GM23248 (cell line): ENCODE measurements at regions not wholly inside any gene's neighbourhood (a gene's known extent, or its start where the extent isn't known, plus 50 kb on each side); places are given as distances from the start of the nearest gene placed in this dataset.
"Not testable (repeated sequence)": the region's sequence is repeated elsewhere in the genome, so short reads cannot be mapped to it uniquely, and the experiment has no call there.

Experiments
- DNase-seq: peaks from one replicate; pipeline ENCODE4 v3.0.0-alpha.2; 2015
- H2AFZ ChIP-seq: fragments of 200-600 bp; sonication (generic); 2 replicates; pipeline ENCODE4 v1.6.1; 2016; ENCODE audit warnings: antibody characterized with exemption
- H3F3A ChIP-seq: fragments of 200-600 bp; sonication (generic); 2 replicates; pipeline ENCODE4 v1.6.1; 2016; ENCODE audit warnings: mild to moderate bottlenecking, antibody characterized with exemption, mixed run types; ENCODE audit not compliant: insufficient read depth
- H3K27ac ChIP-seq: fragments of 200-600 bp; sonication (generic); 2 replicates; pipeline ENCODE4 v1.5.1; 2016; ENCODE audit warnings: mild to moderate bottlenecking
- H3K27me3 ChIP-seq: fragments of 200-600 bp; sonication (generic); replicated peaks from 2 replicates; pipeline ENCODE4 v1.6.1; 2016; ENCODE audit warnings: mild to moderate bottlenecking; ENCODE audit not compliant: insufficient read depth
- H3K36me3 ChIP-seq: fragments of 200-600 bp; sonication (generic); 2 replicates; pipeline ENCODE4 v1.6.1; 2016; ENCODE audit warnings: low read depth, mild to moderate bottlenecking
- H3K4me1 ChIP-seq: fragments of 200-600 bp; sonication (generic); 2 replicates; pipeline ENCODE4 v1.6.1; 2016; ENCODE audit warnings: mild to moderate bottlenecking; ENCODE audit not compliant: insufficient read depth
- H3K4me2 ChIP-seq: fragments of 200-600 bp; sonication (generic); one replicate; pipeline ENCODE4 v1.6.1; 2016; ENCODE audit warnings: mild to moderate bottlenecking; ENCODE audit not compliant: unreplicated experiment
- H3K4me3 ChIP-seq: fragments of 200-600 bp; sonication (generic); 2 replicates; pipeline ENCODE4 v1.5.1; 2016; ENCODE audit warnings: mild to moderate bottlenecking
- H3K79me2 ChIP-seq: fragments of 200-600 bp; sonication (generic); 2 replicates; pipeline ENCODE4 v1.6.1; 2016; ENCODE audit warnings: mild to moderate bottlenecking; ENCODE audit not compliant: insufficient read depth
- H3K9ac ChIP-seq: fragments of 200-600 bp; sonication (generic); 2 replicates; pipeline ENCODE4 v1.6.1; 2016; ENCODE audit warnings: mild to moderate bottlenecking
- H3K9me2 ChIP-seq: fragments of 200-600 bp; sonication (generic); 2 replicates; pipeline ENCODE4 v1.6.1; 2016; ENCODE audit warnings: mixed run types, mild to moderate bottlenecking, moderate library complexity; ENCODE audit not compliant: insufficient read depth
- H3K9me3 ChIP-seq: fragments of 200-600 bp; sonication (generic); one replicate; pipeline ENCODE4 v1.6.1; 2017; ENCODE audit warnings: low read depth
- H4K20me1 ChIP-seq: fragments of 200-600 bp; sonication (generic); 2 replicates; pipeline ENCODE4 v1.6.0; 2016; ENCODE audit not compliant: insufficient read depth
- EZH2 ChIP-seq: fragments of 200-600 bp; sonication (generic); IDR thresholded peaks from 2 replicates; pipeline ENCODE4 v1.6.1; 2018; ENCODE audit warnings: antibody characterized with exemption, mild to moderate bottlenecking; ENCODE audit not compliant: insufficient read depth, poor library complexity, severe bottlenecking
- EZH2phosphoT487 ChIP-seq: fragments of 200-600 bp; sonication (generic); IDR thresholded peaks from 2 replicates; pipeline ENCODE4 v1.6.1; 2018; ENCODE audit warnings: antibody characterized with exemption, moderate library complexity, mild to moderate bottlenecking, low read depth; ENCODE audit not compliant: insufficient read depth
- WGBS, 2 experiments: methylation state at CpG; one replicate each; pipeline ENCODE4 v1.1.6; 2015 to 2017; ENCODE audit warnings: low lambda C conversion rate in 2 of 2, low coverage in 1 of 2; ENCODE audit errors: missing lambda C conversion rate in 2 of 2; 5-methylcytosine and 5-hydroxymethylcytosine counted together
- in situ Hi-C: fragments of 300-500 bp; cut with MboI; formaldehyde crosslinking; loops from 2 replicates; pipeline ENCODE4 v1.15.0; 2020

- Histone ChIP-seq H3K4me1 (no peaks in the 10 kb centered on the region), H3K9me2 (no peaks in the 10 kb centered on the region), H2AFZ (no peak overlapping the region), H3K27ac (no peak overlapping the region), H3K27me3 (no peaks in the 10 kb centered on the region), H4K20me1 (no peaks in the 10 kb centered on the region), H3F3A (no peaks in the 10 kb centered on the region), H3K79me2 (no peaks in the 10 kb centered on the region), H3K36me3 (no peaks in the 10 kb centered on the region), H3K4me3 (no peak overlapping the region), H3K4me2 (no peak overlapping the region), H3K9me3 (no peaks in the 10 kb centered on the region), H3K9ac (no peak overlapping the region)
- TF ChIP-seq EZH2phosphoT487 (no peak), EZH2 (no peak)
- 89 to 92% methylated on average over 5 of the region's 5 CpGs for whole genome bisulfite sequencing, 2 experiments
- in situ Hi-C loops = no loop called here
- DNase-seq = peak; percentile 13
These were observed 258.7 kb downstream of the THBS2 start for GRCh38 chr6:168994956-168995355.

DNA sequence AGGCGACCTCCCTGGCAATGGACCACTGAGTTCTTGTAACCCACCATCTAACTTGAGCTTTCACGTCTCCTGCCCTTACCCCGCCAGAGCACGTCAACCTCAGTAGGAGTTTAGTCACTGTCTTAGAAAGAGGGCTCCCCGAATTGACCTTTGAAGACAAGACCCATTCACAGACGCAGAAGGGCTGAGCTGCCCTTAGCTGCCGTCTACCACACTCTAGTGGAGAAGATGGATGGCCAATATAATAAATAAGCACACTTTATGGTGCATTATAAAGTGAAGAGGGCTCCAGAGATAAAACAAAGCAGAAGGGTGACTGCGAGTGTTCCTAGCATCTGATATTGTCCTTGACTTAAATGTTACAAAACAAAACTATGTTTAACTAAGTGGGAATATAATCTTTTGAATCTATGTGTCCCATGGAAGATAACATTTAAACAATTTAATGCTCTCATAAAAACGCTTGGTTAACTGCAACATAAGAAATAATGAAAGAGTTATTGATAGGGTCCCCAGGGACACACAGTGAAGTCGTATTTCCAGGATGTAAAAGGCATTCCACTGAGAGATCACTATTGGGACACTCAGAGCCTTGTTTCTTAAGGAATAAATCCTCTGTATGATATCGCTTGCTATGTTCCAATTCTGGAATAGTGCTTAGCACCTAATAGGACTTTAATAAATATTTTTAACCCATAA, 261.1 kb downstream of the THBS2 start:
- 94 to 95% methylated on average over 11 of the region's 11 CpGs for WGBS, 2 experiments

DNA sequence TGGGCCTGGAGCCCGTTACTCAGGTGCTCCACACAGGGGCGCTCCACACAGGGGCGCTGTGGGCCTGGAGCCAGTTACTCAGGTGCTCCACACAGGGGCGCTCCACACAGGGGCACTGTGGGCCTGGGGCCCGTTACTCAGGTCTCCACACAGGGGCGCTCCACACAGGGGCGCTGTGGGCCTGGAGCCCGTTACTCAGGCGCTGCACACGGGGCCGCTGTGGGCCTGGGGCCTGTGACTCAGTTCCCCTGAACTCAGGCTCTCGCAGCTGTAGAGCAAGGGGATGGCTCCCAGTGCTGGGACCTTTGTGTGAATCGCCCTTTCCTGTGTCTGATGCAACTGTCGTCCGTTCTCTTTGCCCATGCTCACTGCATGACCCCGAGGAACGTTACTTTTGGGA, 262.0 kb downstream of the THBS2 start:
- H3K4me1 ChIP-seq, H3K27ac ChIP-seq, H3K9me3 ChIP-seq, in situ Hi-C loops, H3F3A ChIP-seq, DNase-seq, H2AFZ ChIP-seq, H3K79me2 ChIP-seq, H3K9me2 ChIP-seq, H3K27me3 ChIP-seq, H3K9ac ChIP-seq, H3K4me2 ChIP-seq, H3K36me3 ChIP-seq, H4K20me1 ChIP-seq, H3K4me3 ChIP-seq: not testable (repeated sequence)
- WGBS, 2 experiments = 95 to 97% methylated on average over 13 to 17 of the region's 17 CpGs

More for the DNA sequence above, 261.1 kb downstream of the THBS2 start:
- Histone ChIP-seq H4K20me1 (no peaks in the 10 kb centered on the region), H3K27me3 (no peaks in the 10 kb centered on the region), H3K36me3 (no peaks in the 10 kb centered on the region), H3K4me2 (no peak overlapping the region), H3K9ac (no peak overlapping the region), H3K4me3 (no peak overlapping the region), H3K4me1 (no peaks in the 10 kb centered on the region), H3K27ac (no peak overlapping the region), H2AFZ (no peak overlapping the region), H3K9me3 (no peaks in the 10 kb centered on the region), H3K9me2 (no peaks in the 10 kb centered on the region), H3F3A (no peaks in the 10 kb centered on the region; the same call in 1 of the 2 replicates), H3K79me2 (no peaks in the 10 kb centered on the region)
- in situ Hi-C loops = no loop called here
- no peak for TF ChIP-seq EZH2phosphoT487
- TF ChIP-seq EZH2 = no peak
- DNase-seq = no peak

- H3K27me3 ChIP-seq = no peaks in the 10 kb centered on the region
- no peak overlapping the region for H2AFZ ChIP-seq
- H3K27ac ChIP-seq = no peak overlapping the region
- H3K4me1 ChIP-seq = no peaks in the 10 kb centered on the region
- no peak overlapping the region for H3K9ac ChIP-seq
- H3F3A ChIP-seq = no peaks in the 10 kb centered on the region; the same call in 1 of the 2 replicates
- TF ChIP-seq EZH2 = no peak
- no peak for TF ChIP-seq EZH2phosphoT487
- H3K9me2 ChIP-seq = no peaks in the 10 kb centered on the region
- H3K4me3 ChIP-seq = no peak overlapping the region
- H4K20me1 ChIP-seq = no peaks in the 10 kb centered on the region
- no peaks in the 10 kb centered on the region for H3K9me3 ChIP-seq
- H3K4me2 ChIP-seq = no peak overlapping the region
- DNase-seq = no peak
- in situ Hi-C loops = no loop called here
- H3K79me2 ChIP-seq = no peaks in the 10 kb centered on the region
- WGBS, 2 experiments = 88 to 89% methylated on average over 19 to 22 of the region's 22 CpGs
- no peaks in the 10 kb centered on the region for H3K36me3 ChIP-seq
These were observed 263.5 kb downstream of the THBS2 start for GRCh38 chr6:168990019-168990751.
